H1 (cell line): ENCODE measurements at regions not wholly inside any gene's neighbourhood (a gene's known extent, or its start where the extent isn't known, plus 50 kb on each side); places are given as distances from the start of the nearest gene placed in this dataset.

Experiments used
- CTCF ChIA-PET: fragments of 300-600 bp; sonication (Branson Sonifier 250); formaldehyde crosslinking; loops from one replicate; lab custom pipeline; 2021; ENCODE audit not compliant: partially characterized antibody; lab: Charles Lee
- POLR2A ChIA-PET: fragments of 300-600 bp; sonication (Branson Sonifier 250); formaldehyde crosslinking; loops from one replicate; lab custom pipeline; 2021; ENCODE audit warnings: inconsistent platforms; ENCODE audit not compliant: partially characterized antibody; lab: Charles Lee
- DNase-seq, 2 experiments: peaks; one replicate each; pipeline versions ENCODE4 v3.0.0 to v3.0.0-alpha.2; 2010 to 2022; ENCODE audit warnings: low spot score in 2 of 2, low read depth in 1 of 2, mixed read lengths in 1 of 2
- FAIRE-seq: peaks from 2 replicates; lab custom pipeline; 2011; peaks lifted over from hg19 to GRCh38; lab: Jason Lieb, UNC
- H2AFZ ChIP-seq: 2 replicates; pipeline ENCODE4 v1.8.1; 2012; ENCODE audit warnings: low read length, inconsistent platforms
- H2AK5ac ChIP-seq: 2 replicates; pipeline ENCODE4 v1.6.1; 2013; ENCODE audit warnings: low read depth, low read length
- H2BK120ac ChIP-seq: replicated peaks from 2 replicates; pipeline ENCODE3; 2013; ENCODE audit warnings: low read depth, low read length, inconsistent platforms
- H2BK12ac ChIP-seq: 2 replicates; pipeline ENCODE4 v1.6.1; 2013; ENCODE audit warnings: low read depth, low read length
- H2BK15ac ChIP-seq: 2 replicates; pipeline ENCODE4 v1.6.1; 2013; ENCODE audit warnings: low read length
- H2BK20ac ChIP-seq: 2 replicates; pipeline ENCODE4 v1.6.1; 2013; ENCODE audit warnings: low read length
- H2BK5ac ChIP-seq: 2 replicates; pipeline ENCODE4 v1.6.1; 2013; ENCODE audit warnings: low read depth, low read length
- H3K14ac ChIP-seq: 2 replicates; pipeline ENCODE4 v1.6.1; 2013; ENCODE audit warnings: inconsistent platforms; ENCODE audit not compliant: insufficient read length
- H3K18ac ChIP-seq: 2 replicates; pipeline ENCODE4 v1.6.1; 2013; ENCODE audit warnings: low read length; ENCODE audit errors: extremely low read depth
- H3K23ac ChIP-seq: 2 replicates; pipeline ENCODE4 v1.6.1; 2013; ENCODE audit warnings: inconsistent platforms; ENCODE audit not compliant: insufficient read length
- H3K23me2 ChIP-seq: 2 replicates; pipeline ENCODE4 v1.6.1; 2013; ENCODE audit warnings: low read depth, low read length
- H3K27ac ChIP-seq: 2 replicates; pipeline ENCODE4 v1.6.1; 2011; ENCODE audit warnings: low read depth, low read length, inconsistent platforms
- H3K27me3 ChIP-seq, 4 experiments: replicated peaks in 1 of 4; 1 replicate in 1 of 4; 2 replicates in 3 of 4; pipeline versions ENCODE4 v1.6.1 to v1.8.1; 2011 to 2013; ENCODE audit warnings: low read length in 3 of 4, mild to moderate bottlenecking in 3 of 4, inconsistent platforms in 2 of 4, mixed read lengths in 2 of 4, moderate library complexity in 1 of 4; ENCODE audit not compliant: control insufficient read depth in 3 of 4, insufficient read depth in 3 of 4; ENCODE audit errors: extremely low read depth in 1 of 4
- H3K36me3 ChIP-seq, 4 experiments: 2 replicates each; pipeline versions ENCODE4 v1.6.1 to v1.8.1; 2011 to 2013; ENCODE audit warnings: mild to moderate bottlenecking in 4 of 4, low read length in 3 of 4, moderate library complexity in 2 of 4, control low read depth in 1 of 4, inconsistent platforms in 1 of 4; ENCODE audit not compliant: insufficient read depth in 4 of 4, control insufficient read depth in 2 of 4
- H3K4ac ChIP-seq: replicated peaks from 2 replicates; pipeline ENCODE3; 2013; ENCODE audit warnings: low read length, low read depth, mixed read lengths, inconsistent platforms; ENCODE audit not compliant: insufficient read length
- H3K4me1 ChIP-seq, 4 experiments: replicated peaks in 1 of 4; 1 replicate in 1 of 4; 2 replicates in 3 of 4; pipeline versions ENCODE4 v1.6.1 to v1.8.1; 2011 to 2013; ENCODE audit warnings: low read length in 3 of 4, inconsistent platforms in 2 of 4, mixed read lengths in 1 of 4; ENCODE audit not compliant: insufficient read depth in 4 of 4, control insufficient read depth in 3 of 4
- H3K4me2 ChIP-seq, 2 experiments: 2 replicates each; pipeline versions ENCODE4 v1.6.1 to v1.8.1; 2011 to 2013; ENCODE audit warnings: low read depth in 2 of 2, low read length in 2 of 2, control low read depth in 1 of 2, inconsistent platforms in 1 of 2, mild to moderate bottlenecking in 1 of 2; ENCODE audit not compliant: insufficient read depth in 1 of 2
- H3K4me3 ChIP-seq, 4 experiments: fragments of 200-600, 300-600 bp in 1 of 4; sonication (generic), shearing (Covaris generic), sonication (Bioruptor Twin) in 1 of 4; 2 replicates each; pipeline versions ENCODE4 v1.5.1 to v1.8.1; 2011 to 2016; ENCODE audit warnings: low read length in 4 of 4, low read depth in 3 of 4, control low read depth in 2 of 4, inconsistent platforms in 2 of 4, mild to moderate bottlenecking in 2 of 4, mixed read lengths in 1 of 4, moderate library complexity in 1 of 4; ENCODE audit not compliant: insufficient read depth in 2 of 4; ENCODE audit errors: extremely low read depth in 1 of 4
- H3K56ac ChIP-seq: replicated peaks from 2 replicates; pipeline ENCODE3; 2013; ENCODE audit warnings: low read depth, mild to moderate bottlenecking, mixed read lengths, low read length, inconsistent platforms; ENCODE audit not compliant: insufficient read length
- H3K79me1 ChIP-seq: 2 replicates; pipeline ENCODE4 v1.6.1; 2013; ENCODE audit warnings: low read depth, low read length, control low read depth
- H3K79me2 ChIP-seq, 2 experiments: 2 replicates each; pipeline versions ENCODE4 v1.6.1 to v1.8.1; 2012 to 2013; ENCODE audit warnings: low read length in 2 of 2, mild to moderate bottlenecking in 2 of 2, inconsistent platforms in 1 of 2; ENCODE audit not compliant: insufficient read depth in 2 of 2, control insufficient read depth in 1 of 2
- H3K9ac ChIP-seq, 4 experiments: replicated peaks in 1 of 4; 1 replicate in 1 of 4; 2 replicates in 3 of 4; pipeline versions ENCODE4 v1.6.1 to v1.8.1; 2011 to 2013; ENCODE audit warnings: low read depth in 3 of 4, low read length in 3 of 4, control low read depth in 2 of 4, mild to moderate bottlenecking in 2 of 4, moderate library complexity in 2 of 4, inconsistent platforms in 1 of 4; ENCODE audit errors: extremely low read depth in 1 of 4
- H3K9me3 ChIP-seq, 2 experiments: 2 replicates each; pipeline versions ENCODE4 v1.6.1 to v1.8.1; 2012 to 2013; ENCODE audit warnings: mild to moderate bottlenecking in 2 of 2, moderate library complexity in 2 of 2, control low read depth in 1 of 2, inconsistent platforms in 1 of 2, low read depth in 1 of 2, low read length in 1 of 2, mixed read lengths in 1 of 2; ENCODE audit not compliant: insufficient read depth in 2 of 2
- H4K20me1 ChIP-seq, 2 experiments: replicated peaks in 1 of 2; 2 replicates each; pipeline versions ENCODE3 to v1.8.1; 2011 to 2013; ENCODE audit warnings: inconsistent platforms in 2 of 2, low read length in 2 of 2, mild to moderate bottlenecking in 1 of 2; ENCODE audit not compliant: insufficient read depth in 2 of 2, control insufficient read depth in 1 of 2
- H4K5ac ChIP-seq: 2 replicates; pipeline ENCODE4 v1.6.1; 2013; ENCODE audit warnings: low read length, low read depth, mixed read lengths, inconsistent platforms; ENCODE audit not compliant: insufficient read length
- H4K8ac ChIP-seq: 2 replicates; pipeline ENCODE4 v1.8.0; 2013; ENCODE audit warnings: mild to moderate bottlenecking, moderate library complexity, low read length, inconsistent platforms; ENCODE audit not compliant: insufficient read depth; ENCODE audit errors: extremely low read depth
- H4K91ac ChIP-seq: replicated peaks from 2 replicates; pipeline ENCODE3; 2013; ENCODE audit warnings: low read length, mixed read lengths, inconsistent platforms; ENCODE audit not compliant: insufficient read length
- ASH2L ChIP-seq: fragments of 200-600, 300-600 bp; sonication (generic); IDR thresholded peaks from one replicate; pipeline ENCODE4 v1.7.1; 2017; ENCODE audit warnings: low read length
- ATF3 ChIP-seq: IDR thresholded peaks from 2 replicates; pipeline ENCODE4 v1.6.1; 2011; ENCODE audit warnings: low read depth, mild to moderate bottlenecking, low read length; ENCODE audit not compliant: insufficient read depth
- BACH1 ChIP-seq: IDR thresholded peaks from 2 replicates; pipeline ENCODE4 v1.6.1; 2012; ENCODE audit warnings: low read length, improper control_type of control experiment
- CTCF ChIP-seq, 3 experiments: IDR thresholded peaks; 1 replicate in 2 of 3; 2 replicates in 1 of 3; pipeline versions ENCODE4 v1.5.1 to v1.6.1; 2011; ENCODE audit warnings: low read length in 3 of 3, mild to moderate bottlenecking in 3 of 3, inconsistent platforms in 2 of 3, low read depth in 1 of 3, moderate library complexity in 1 of 3; ENCODE audit not compliant: insufficient read depth in 1 of 3; ENCODE audit errors: control extremely low read depth in 1 of 3
- HDAC2 ChIP-seq, 2 experiments: fragments of 300-600 bp in 1 of 2; sonication (generic) in 1 of 2; IDR thresholded peaks; 2 replicates each; pipeline ENCODE4 v1.6.1; 2011 to 2012; ENCODE audit warnings: low read depth in 2 of 2, low read length in 2 of 2, mild to moderate bottlenecking in 2 of 2, moderate library complexity in 2 of 2, borderline replicate concordance in 1 of 2, inconsistent platforms in 1 of 2
- POLR2A ChIP-seq, 2 experiments: IDR thresholded peaks; 1 replicate in 1 of 2; 2 replicates in 1 of 2; pipeline ENCODE4 v1.6.1; 2011; ENCODE audit warnings: low read depth in 2 of 2, low read length in 2 of 2, mild to moderate bottlenecking in 2 of 2; ENCODE audit errors: control extremely low read depth in 1 of 2
- POLR2AphosphoS5 ChIP-seq: IDR thresholded peaks from 2 replicates; pipeline ENCODE4 v1.6.1; 2011; ENCODE audit warnings: low read depth, low read length
- RFX5 ChIP-seq: IDR thresholded peaks from 2 replicates; pipeline ENCODE4 v1.6.1; 2011; ENCODE audit warnings: low read depth, low read length, improper control_type of control experiment, borderline replicate concordance
- SUZ12 ChIP-seq: fragments of 200-600 bp; sonication (generic); IDR thresholded peaks from 2 replicates; pipeline ENCODE4 v1.6.1; 2012; ENCODE audit warnings: mild to moderate bottlenecking, inconsistent platforms, low read length, moderate library complexity, mixed read lengths
- TAF1 ChIP-seq: IDR thresholded peaks from 2 replicates; pipeline ENCODE4 v1.6.1; 2011; ENCODE audit warnings: mild to moderate bottlenecking, low read depth, low read length
- TBP ChIP-seq: IDR thresholded peaks from 2 replicates; pipeline ENCODE4 v1.6.1; 2011; ENCODE audit warnings: low read depth, low read length, improper control_type of control experiment
- TCF12 ChIP-seq: IDR thresholded peaks from 2 replicates; pipeline ENCODE4 v1.6.1; 2011; ENCODE audit warnings: low read depth, mild to moderate bottlenecking, low read length
- TEAD4 ChIP-seq: IDR thresholded peaks from 2 replicates; pipeline ENCODE4 v1.6.1; 2012; ENCODE audit warnings: low read depth, low read length, inconsistent platforms, mixed read lengths
- WGBS, 2 experiments: shearing (Covaris generic) in 1 of 2; methylation state at CpG; one replicate each; pipeline versions ENCODE4 v1.1.6 to v1.1.7; 2013 to 2015; ENCODE audit warnings: low lambda C conversion rate in 2 of 2, mixed read lengths in 2 of 2, inconsistent platforms in 1 of 2, low coverage in 1 of 2, missing lambda C conversion rate in 1 of 2; ENCODE audit not compliant: insufficient replicate concordance in 2 of 2, insufficient coverage in 1 of 2, insufficient read length in 1 of 2; ENCODE audit errors: extremely low coverage in 1 of 2, missing lambda C conversion rate in 1 of 2; 5-methylcytosine and 5-hydroxymethylcytosine counted together

- Histone ChIP-seq H3K23me2 (no peaks in the 10 kb centered on the region), H2AFZ (no peak overlapping the region), H3K56ac (no peak overlapping the region), H2BK12ac (no peak overlapping the region), H4K91ac (no peak overlapping the region), H2AK5ac (no peak overlapping the region), H2BK120ac (no peak overlapping the region), H3K27ac (no peak overlapping the region)
- CTCF ChIA-PET: interaction anchor here (1.5 kb wide), 1 partner anchor 52 kb away, joined by 3 read pairs; no protein-coding TSS in a partner anchor
- WGBS, 2 experiments: 92% methylated on average over 3 of the region's 3 CpGs; no CpG with 5 or more reads in 1 of the 2 experiments
- no peak for FAIRE-seq
- no peak for TF ChIP-seq HDAC2 (IDR thresholded peaks at IDR 0.05; ENCODE audit: borderline replicate concordance in 1 of 2, low read depth in 2 of 2, low read length in 2 of 2)
- TF ChIP-seq POLR2AphosphoS5: no peak
- TF ChIP-seq SUZ12: no peak
- no peak for TF ChIP-seq TAF1
- no peak for TF ChIP-seq RFX5
- no peak for TF ChIP-seq TEAD4
- TF ChIP-seq ATF3: no peak
- TF ChIP-seq ASH2L: no peak
- no peak for TF ChIP-seq TBP
- TF ChIP-seq BACH1: no peak
- TF ChIP-seq POLR2A (IDR thresholded peaks at IDR 0.05; ENCODE audit: control extremely low read depth in 1 of 2, low read depth in 2 of 2, low read length in 2 of 2): no peak
- no peak for TF ChIP-seq TCF12
- TF ChIP-seq CTCF (IDR thresholded peaks at IDR 0.05; ENCODE audit: control extremely low read depth in 1 of 3, insufficient read depth in 1 of 3, low read depth in 1 of 3, low read length in 3 of 3): no peak
- TF ChIP-seq, all 59 proteins: peak for 0
- POLR2A ChIA-PET: no interaction called here
- Histone ChIP-seq H4K20me1 (no peaks in the 10 kb centered on the region), H3K4ac (no peak overlapping the region), H2BK15ac (no peak overlapping the region), H3K14ac (no peak overlapping the region), H3K4me2 (no peak overlapping the region), H3K27me3 (no peaks in the 10 kb centered on the region), H3K36me3 (no peaks in the 10 kb centered on the region), H3K79me1 (no peaks in the 10 kb centered on the region), H3K9me3 (no peaks in the 10 kb centered on the region), H3K23ac (no peak overlapping the region), H3K4me1 (peaks cover 0 to 2% (median 0%) of the 10 kb centered on the region in 4 experiments; a peak in 1 of 7 replicates), H3K18ac (no peak overlapping the region), H4K5ac (no peak overlapping the region), H3K79me2 (no peaks in the 10 kb centered on the region), H3K9ac (no peak overlapping the region), H3K4me3 (no peak overlapping the region), H4K8ac (no peak overlapping the region), H2BK20ac (no peak overlapping the region), H2BK5ac (no peak overlapping the region)
- no peak for DNase-seq
These were observed 122.4 kb upstream of the LSM14A start for GRCh38 chr19:34049944-34050343.
